Neural cell (in vitro differentiated cells): ENCODE measurements at regions not wholly inside any gene's neighbourhood (a gene's known extent, or its start where the extent isn't known, plus 50 kb on each side); places are given as distances from the start of the nearest gene placed in this dataset.

Source experiments
- H2AFZ ChIP-seq: fragments of 200-600, 300-800 bp; sonication (generic), shearing (Covaris generic); 2 replicates; pipeline ENCODE4 v1.6.0; 2014; ENCODE audit warnings: low read depth, mild to moderate bottlenecking, antibody characterized with exemption, low read length, moderate library complexity
- H3F3A ChIP-seq: fragments of 200-600 bp; shearing (Covaris generic); 2 replicates; pipeline ENCODE4 v1.6.1; 2016; ENCODE audit warnings: mild to moderate bottlenecking, moderate library complexity, mixed read lengths, antibody characterized with exemption, low read length; ENCODE audit not compliant: insufficient read depth, poor library complexity, severe bottlenecking
- H3K27ac ChIP-seq: fragments of 200-600, 300-800 bp; sonication (generic), shearing (Covaris generic); 2 replicates; pipeline ENCODE4 v1.5.1; 2014; ENCODE audit warnings: mild to moderate bottlenecking, low read length, moderate library complexity
- H3K27me3 ChIP-seq: fragments of 300-800, 200-600 bp; sonication (generic), shearing (Covaris generic); 2 replicates; pipeline ENCODE4 v1.6.0; 2014; ENCODE audit warnings: mild to moderate bottlenecking, low read depth, low read length, moderate library complexity; ENCODE audit not compliant: insufficient read depth
- H3K36me3 ChIP-seq: fragments of 300-800, 200-600 bp; sonication (generic), shearing (Covaris generic); 2 replicates; pipeline ENCODE4 v1.5.1; 2014; ENCODE audit warnings: mild to moderate bottlenecking, antibody characterized with exemption, low read length, moderate library complexity; ENCODE audit not compliant: insufficient read depth
- H3K4me2 ChIP-seq: fragments of 300-800, 200-600 bp; sonication (generic), shearing (Covaris generic); 2 replicates; pipeline ENCODE4 v1.6.0; 2014; ENCODE audit warnings: mild to moderate bottlenecking, low read length
- H3K4me3 ChIP-seq: fragments of 300-800, 200-600 bp; sonication (generic), shearing (Covaris generic); 2 replicates; pipeline ENCODE4 v1.5.1; 2014; ENCODE audit warnings: mild to moderate bottlenecking, low read length, moderate library complexity
- H3K79me2 ChIP-seq: fragments of 200-600 bp; shearing (Covaris generic); replicated peaks from 2 replicates; pipeline ENCODE4 v1.6.0; 2014; ENCODE audit warnings: mild to moderate bottlenecking, low read length, moderate library complexity; ENCODE audit not compliant: insufficient read depth
- H3K9ac ChIP-seq: fragments of 300-800, 200-600 bp; sonication (generic), shearing (Covaris generic); 2 replicates; pipeline ENCODE4 v1.6.1; 2016; ENCODE audit warnings: mild to moderate bottlenecking, low read length, mixed read lengths
- H3K9me2 ChIP-seq: fragments of 200-600 bp; shearing (Covaris generic); 2 replicates; pipeline ENCODE4 v1.6.1; 2016; ENCODE audit warnings: mild to moderate bottlenecking, low read length, mixed read lengths; ENCODE audit not compliant: insufficient read depth
- H3K9me3 ChIP-seq: fragments of 200-600, 300-800 bp; sonication (generic), shearing (Covaris generic); 2 replicates; pipeline ENCODE4 v1.6.1; 2016; ENCODE audit warnings: mild to moderate bottlenecking, mixed run types, low read length, moderate library complexity, mixed read lengths
- H4K20me1 ChIP-seq: fragments of 200-600 bp; shearing (Covaris generic); 2 replicates; pipeline ENCODE4 v1.6.1; 2016; ENCODE audit warnings: mild to moderate bottlenecking, mixed run types; ENCODE audit not compliant: insufficient read depth
- EP300 ChIP-seq: fragments of 450-650 bp; conservative IDR thresholded peaks from 2 replicates; pipeline ENCODE4 v1.6.1; 2014; ENCODE audit warnings: antibody characterized with exemption, mild to moderate bottlenecking, moderate library complexity; ENCODE audit not compliant: poor library complexity, severe bottlenecking
- EZH2 ChIP-seq: fragments of 200-600, 300-800 bp; shearing (Covaris generic), sonication (generic); IDR thresholded peaks from 2 replicates; pipeline ENCODE4 v1.6.1; 2014; ENCODE audit warnings: antibody characterized with exemption, low read length, borderline replicate concordance, mild to moderate bottlenecking; ENCODE audit not compliant: insufficient read depth, poor library complexity, severe bottlenecking
- MXI1 ChIP-seq: fragments of 450-650 bp; conservative IDR thresholded peaks from 2 replicates; pipeline ENCODE4 v1.6.1; 2014; ENCODE audit warnings: antibody characterized with exemption, mild to moderate bottlenecking; ENCODE audit not compliant: poor library complexity, severe bottlenecking
- POLR2AphosphoS5 ChIP-seq: IDR thresholded peaks from 2 replicates; pipeline ENCODE4 v1.6.1; 2012
- RAD21 ChIP-seq: fragments of 450-650 bp; conservative IDR thresholded peaks from 2 replicates; pipeline ENCODE4 v1.6.1; 2014; ENCODE audit warnings: antibody characterized with exemption, mild to moderate bottlenecking, moderate library complexity
- SMC3 ChIP-seq: fragments of 450-650 bp; conservative IDR thresholded peaks from 2 replicates; pipeline ENCODE4 v1.6.1; 2014; ENCODE audit warnings: antibody characterized with exemption, mild to moderate bottlenecking, moderate library complexity; ENCODE audit not compliant: poor library complexity
- TAF1 ChIP-seq: IDR thresholded peaks from 2 replicates; pipeline ENCODE4 v1.6.1; 2012; ENCODE audit warnings: low read depth
- TF ChIP-seq, protein P1 (sequence below): IDR thresholded peaks from 2 replicates; pipeline ENCODE4 v1.6.1; 2012; ENCODE audit warnings: borderline replicate concordance
- TF ChIP-seq, protein P2 (sequence below): fragments of 450-650 bp; IDR thresholded peaks from 2 replicates; pipeline ENCODE4 v1.5.1; 2014; ENCODE audit warnings: antibody characterized with exemption, mild to moderate bottlenecking, moderate library complexity; ENCODE audit not compliant: poor library complexity, severe bottlenecking

DNA sequence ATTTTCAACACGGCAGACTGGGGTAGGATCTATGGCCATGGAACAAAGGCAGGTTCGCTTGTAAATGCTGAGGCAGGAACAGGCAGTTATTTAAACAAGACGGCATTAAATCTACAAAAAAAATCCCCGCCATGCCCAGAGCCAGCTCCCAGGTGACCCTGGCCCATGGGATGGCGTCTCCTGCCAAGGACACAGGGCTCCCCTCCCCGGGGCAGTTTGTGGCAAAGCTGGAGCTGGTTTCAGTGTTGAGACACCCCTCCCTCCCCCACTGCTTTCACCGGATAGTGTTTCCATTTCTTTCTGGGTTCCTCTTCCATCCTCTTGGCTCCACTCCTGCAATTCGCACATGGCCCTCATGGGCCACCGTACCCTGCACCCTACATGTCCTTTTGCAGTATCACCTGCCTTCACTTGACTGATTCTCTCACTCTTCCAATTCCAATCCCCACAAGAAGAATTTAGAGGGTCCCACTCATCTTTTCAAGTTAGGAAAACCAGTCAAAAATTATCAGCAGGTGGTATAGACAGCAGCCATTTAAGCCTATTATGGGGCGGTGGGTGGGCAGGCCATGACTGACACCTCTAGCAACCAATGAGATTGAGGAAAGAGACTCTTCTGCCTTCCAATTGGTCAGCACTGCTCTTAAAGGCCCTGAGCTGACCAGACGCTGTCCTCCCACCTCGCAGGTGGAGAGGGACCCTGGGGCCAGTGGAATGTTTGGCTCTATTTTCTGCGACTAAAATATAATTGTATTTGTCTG is 52.0 kb downstream of the OLIG1 start:
- no peak overlapping the region for H3K27ac ChIP-seq
- TF ChIP-seq TAF1 (no peak), POLR2AphosphoS5 (no peak), RAD21 (no peak), MXI1 (no peak), SMC3 (no peak), EP300 (no peak), EZH2 (no peak)
- TF ChIP-seq, protein P1, sequence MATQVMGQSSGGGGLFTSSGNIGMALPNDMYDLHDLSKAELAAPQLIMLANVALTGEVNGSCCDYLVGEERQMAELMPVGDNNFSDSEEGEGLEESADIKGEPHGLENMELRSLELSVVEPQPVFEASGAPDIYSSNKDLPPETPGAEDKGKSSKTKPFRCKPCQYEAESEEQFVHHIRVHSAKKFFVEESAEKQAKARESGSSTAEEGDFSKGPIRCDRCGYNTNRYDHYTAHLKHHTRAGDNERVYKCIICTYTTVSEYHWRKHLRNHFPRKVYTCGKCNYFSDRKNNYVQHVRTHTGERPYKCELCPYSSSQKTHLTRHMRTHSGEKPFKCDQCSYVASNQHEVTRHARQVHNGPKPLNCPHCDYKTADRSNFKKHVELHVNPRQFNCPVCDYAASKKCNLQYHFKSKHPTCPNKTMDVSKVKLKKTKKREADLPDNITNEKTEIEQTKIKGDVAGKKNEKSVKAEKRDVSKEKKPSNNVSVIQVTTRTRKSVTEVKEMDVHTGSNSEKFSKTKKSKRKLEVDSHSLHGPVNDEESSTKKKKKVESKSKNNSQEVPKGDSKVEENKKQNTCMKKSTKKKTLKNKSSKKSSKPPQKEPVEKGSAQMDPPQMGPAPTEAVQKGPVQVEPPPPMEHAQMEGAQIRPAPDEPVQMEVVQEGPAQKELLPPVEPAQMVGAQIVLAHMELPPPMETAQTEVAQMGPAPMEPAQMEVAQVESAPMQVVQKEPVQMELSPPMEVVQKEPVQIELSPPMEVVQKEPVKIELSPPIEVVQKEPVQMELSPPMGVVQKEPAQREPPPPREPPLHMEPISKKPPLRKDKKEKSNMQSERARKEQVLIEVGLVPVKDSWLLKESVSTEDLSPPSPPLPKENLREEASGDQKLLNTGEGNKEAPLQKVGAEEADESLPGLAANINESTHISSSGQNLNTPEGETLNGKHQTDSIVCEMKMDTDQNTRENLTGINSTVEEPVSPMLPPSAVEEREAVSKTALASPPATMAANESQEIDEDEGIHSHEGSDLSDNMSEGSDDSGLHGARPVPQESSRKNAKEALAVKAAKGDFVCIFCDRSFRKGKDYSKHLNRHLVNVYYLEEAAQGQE: no peak
- TF ChIP-seq, protein P2, sequence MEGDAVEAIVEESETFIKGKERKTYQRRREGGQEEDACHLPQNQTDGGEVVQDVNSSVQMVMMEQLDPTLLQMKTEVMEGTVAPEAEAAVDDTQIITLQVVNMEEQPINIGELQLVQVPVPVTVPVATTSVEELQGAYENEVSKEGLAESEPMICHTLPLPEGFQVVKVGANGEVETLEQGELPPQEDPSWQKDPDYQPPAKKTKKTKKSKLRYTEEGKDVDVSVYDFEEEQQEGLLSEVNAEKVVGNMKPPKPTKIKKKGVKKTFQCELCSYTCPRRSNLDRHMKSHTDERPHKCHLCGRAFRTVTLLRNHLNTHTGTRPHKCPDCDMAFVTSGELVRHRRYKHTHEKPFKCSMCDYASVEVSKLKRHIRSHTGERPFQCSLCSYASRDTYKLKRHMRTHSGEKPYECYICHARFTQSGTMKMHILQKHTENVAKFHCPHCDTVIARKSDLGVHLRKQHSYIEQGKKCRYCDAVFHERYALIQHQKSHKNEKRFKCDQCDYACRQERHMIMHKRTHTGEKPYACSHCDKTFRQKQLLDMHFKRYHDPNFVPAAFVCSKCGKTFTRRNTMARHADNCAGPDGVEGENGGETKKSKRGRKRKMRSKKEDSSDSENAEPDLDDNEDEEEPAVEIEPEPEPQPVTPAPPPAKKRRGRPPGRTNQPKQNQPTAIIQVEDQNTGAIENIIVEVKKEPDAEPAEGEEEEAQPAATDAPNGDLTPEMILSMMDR: no peak
- no peaks in the 10 kb centered on the region for H3K9me2 ChIP-seq
- H4K20me1 ChIP-seq: no peaks in the 10 kb centered on the region
- H3F3A ChIP-seq: peaks cover 5% of the 10 kb centered on the region
- H3K27me3 ChIP-seq: peaks cover 39% of the 10 kb centered on the region
- no peak overlapping the region for H2AFZ ChIP-seq
- H3K4me3 ChIP-seq: no peak overlapping the region
- H3K9ac ChIP-seq: no peak overlapping the region
- H3K4me2 ChIP-seq: no peak overlapping the region
- no peaks in the 10 kb centered on the region for H3K36me3 ChIP-seq
- no peaks in the 10 kb centered on the region for H3K9me3 ChIP-seq
- H3K79me2 ChIP-seq: no peaks in the 10 kb centered on the region

DNA sequence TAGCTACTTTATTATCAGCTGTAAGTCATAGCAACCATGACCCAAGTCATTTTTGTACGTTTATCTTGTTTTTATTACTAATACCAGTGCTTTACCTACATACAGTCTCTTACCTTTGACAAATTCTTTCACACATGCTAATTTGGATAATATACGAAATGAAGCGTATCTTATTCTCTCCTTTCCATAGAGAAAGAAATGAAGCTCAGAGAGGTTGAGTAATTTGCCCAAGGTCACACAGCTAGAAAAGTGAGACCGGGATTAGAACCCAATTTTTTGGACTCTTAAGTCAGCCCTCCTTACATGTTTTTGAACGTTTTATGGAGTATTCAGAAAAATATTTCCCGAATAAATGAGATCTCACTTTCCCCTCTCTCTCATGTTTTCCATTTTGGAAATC is 52.6 kb downstream of the OLIG1 start:
- H3K4me2 ChIP-seq: no peak overlapping the region
- no peak overlapping the region for H3K9ac ChIP-seq
- H4K20me1 ChIP-seq: no peaks in the 10 kb centered on the region
- no peak overlapping the region for H3K4me3 ChIP-seq
- H3K9me3 ChIP-seq: no peaks in the 10 kb centered on the region
- TF ChIP-seq, protein P2: no peak
- TF ChIP-seq MXI1 (no peak), TAF1 (no peak), EZH2 (no peak), SMC3 (no peak), EP300 (no peak), RAD21 (no peak), POLR2AphosphoS5 (no peak)
- TF ChIP-seq, protein P1: no peak
- H3K36me3 ChIP-seq: no peaks in the 10 kb centered on the region
- no peak overlapping the region for H3K27ac ChIP-seq
- H3K27me3 ChIP-seq: peaks cover 33% of the 10 kb centered on the region
- H3K79me2 ChIP-seq: no peaks in the 10 kb centered on the region
- no peaks in the 10 kb centered on the region for H3K9me2 ChIP-seq
- peaks cover 5% of the 10 kb centered on the region for H3F3A ChIP-seq
- H2AFZ ChIP-seq: no peak overlapping the region
